Smooth muscle cell (in vitro differentiated cells): ENCODE measurements at regions not wholly inside any gene's neighbourhood (a gene's known extent, or its start where the extent isn't known, plus 50 kb on each side); places are given as distances from the start of the nearest gene placed in this dataset.

Experiments
- DNase-seq: peaks from one replicate; lab custom pipeline; 2025; ENCODE audit not compliant: unreplicated experiment; lab: John Stamatoyannopoulos, UW
- H2AFZ ChIP-seq: fragments of 200-600 bp; sonication (generic); 2 replicates; pipeline ENCODE4 v1.6.0; 2016; ENCODE audit warnings: antibody characterized with exemption, low read depth, mild to moderate bottlenecking
- H3F3A ChIP-seq: fragments of 200-600 bp; sonication (generic); 2 replicates; pipeline ENCODE4 v1.6.0; 2017; ENCODE audit warnings: antibody characterized with exemption, low read depth
- H3K27ac ChIP-seq: fragments of 200-600 bp; sonication (generic); 2 replicates; pipeline ENCODE4 v1.5.1; 2016; ENCODE audit warnings: low read depth, mild to moderate bottlenecking
- H3K27me3 ChIP-seq: fragments of 200-600 bp; sonication (generic); 2 replicates; pipeline ENCODE4 v1.6.1; 2016; ENCODE audit warnings: low read depth, mild to moderate bottlenecking
- H3K36me3 ChIP-seq: fragments of 200-600 bp; sonication (generic); 2 replicates; pipeline ENCODE4 v1.5.1; 2016; ENCODE audit warnings: low read depth
- H3K4me1 ChIP-seq: fragments of 200-600 bp; sonication (generic); 2 replicates; pipeline ENCODE4 v1.5.1; 2016; ENCODE audit warnings: low read depth
- H3K4me2 ChIP-seq: fragments of 200-600 bp; sonication (generic); 2 replicates; pipeline ENCODE4 v1.6.0; 2016; ENCODE audit warnings: mild to moderate bottlenecking
- H3K4me3 ChIP-seq: fragments of 200-600 bp; sonication (generic); 2 replicates; pipeline ENCODE4 v1.5.1; 2016; ENCODE audit warnings: mild to moderate bottlenecking
- H3K79me2 ChIP-seq: fragments of 200-600 bp; sonication (generic); 2 replicates; pipeline ENCODE4 v1.6.0; 2016; ENCODE audit warnings: low read depth, mild to moderate bottlenecking
- H3K9ac ChIP-seq: fragments of 200-600 bp; sonication (generic); 2 replicates; pipeline ENCODE4 v1.6.0; 2016; ENCODE audit warnings: low read depth
- H3K9me3 ChIP-seq: fragments of 200-600 bp; sonication (generic); replicated peaks from 2 replicates; pipeline ENCODE4 v1.5.1; 2016; ENCODE audit warnings: low read depth
- H4K20me1 ChIP-seq: fragments of 200-600 bp; sonication (generic); 2 replicates; pipeline ENCODE4 v1.6.0; 2016; ENCODE audit warnings: low read depth
- CTCF ChIP-seq: fragments of 200-600 bp; sonication (generic); IDR thresholded peaks from 2 replicates; pipeline ENCODE4 v1.5.1; 2017; ENCODE audit warnings: borderline replicate concordance, mild to moderate bottlenecking, antibody characterized with exemption; ENCODE audit not compliant: insufficient read depth, poor library complexity, severe bottlenecking
- WGBS: methylation state at CpG from one replicate; pipeline ENCODE4 v1.1.7; 2016; ENCODE audit warnings: low lambda C conversion rate; 5-methylcytosine and 5-hydroxymethylcytosine counted together

GRCh38 chr2:221641181-221641871, 69.2 kb upstream of the EPHA4 start:
- no peaks in the 10 kb centered on the region for H3K4me1 ChIP-seq
- no peaks in the 10 kb centered on the region for H3K27me3 ChIP-seq
- WGBS, result 85% methylated on average over 13 of the region's 13 CpGs
- TF ChIP-seq CTCF, result no peak
- H3K79me2 ChIP-seq, result no peaks in the 10 kb centered on the region
- H3K9ac ChIP-seq, result no peak overlapping the region
- H3K36me3 ChIP-seq, result no peaks in the 10 kb centered on the region
- no peak overlapping the region for H3K27ac ChIP-seq
- no peak for DNase-seq
- H2AFZ ChIP-seq, result no peak overlapping the region
- H3F3A ChIP-seq, result no peaks in the 10 kb centered on the region
- no peaks in the 10 kb centered on the region for H4K20me1 ChIP-seq
- no peak overlapping the region for H3K4me2 ChIP-seq
- no peak overlapping the region for H3K4me3 ChIP-seq
- no peaks in the 10 kb centered on the region for H3K9me3 ChIP-seq

GRCh38 chr2:221640686-221641085, 68.6 kb upstream of the EPHA4 start:
- Histone ChIP-seq H2AFZ (no peak overlapping the region), H3K79me2 (no peaks in the 10 kb centered on the region), H3K4me3 (no peak overlapping the region), H3K36me3 (no peaks in the 10 kb centered on the region), H4K20me1 (no peaks in the 10 kb centered on the region), H3K27ac (no peak overlapping the region), H3K9ac (no peak overlapping the region), H3F3A (no peaks in the 10 kb centered on the region), H3K9me3 (no peaks in the 10 kb centered on the region), H3K4me2 (no peak overlapping the region), H3K4me1 (no peaks in the 10 kb centered on the region), H3K27me3 (no peaks in the 10 kb centered on the region)
- 90% methylated on average over 1 of the region's 1 CpG for WGBS
- no peak for TF ChIP-seq CTCF
- DNase-seq, result no peak

- Histone ChIP-seq H3K36me3 (no peaks in the 10 kb centered on the region), H3K4me1 (no peaks in the 10 kb centered on the region), H3K27me3 (no peaks in the 10 kb centered on the region), H3K4me3 (no peak overlapping the region), H3K9me3 (no peaks in the 10 kb centered on the region), H3K9ac (no peak overlapping the region), H3K79me2 (no peaks in the 10 kb centered on the region), H3F3A (no peaks in the 10 kb centered on the region), H3K27ac (no peak overlapping the region), H2AFZ (no peak overlapping the region), H3K4me2 (no peak overlapping the region), H4K20me1 (no peaks in the 10 kb centered on the region)
- no peak for TF ChIP-seq CTCF
- 96% methylated on average over 2 of the region's 2 CpGs for WGBS
- DNase-seq, result no peak
Measured at GRCh38 chr2:221637851-221638250, 65.7 kb upstream of the EPHA4 start.

- Histone ChIP-seq H2AFZ (no peak overlapping the region), H3F3A (no peaks in the 10 kb centered on the region), H3K9ac (no peak overlapping the region), H3K36me3 (no peaks in the 10 kb centered on the region), H3K27ac (no peak overlapping the region), H3K4me3 (no peak overlapping the region), H3K79me2 (no peaks in the 10 kb centered on the region), H3K4me2 (no peak overlapping the region), H3K9me3 (no peaks in the 10 kb centered on the region), H3K27me3 (no peaks in the 10 kb centered on the region), H3K4me1 (no peaks in the 10 kb centered on the region), H4K20me1 (no peaks in the 10 kb centered on the region)
- TF ChIP-seq CTCF, result no peak
- DNase-seq, result no peak
Measured at GRCh38 chr2:221635949-221636348, 63.8 kb upstream of the EPHA4 start.
